HFFc6 (cell line): ENCODE measurements at regions not wholly inside any gene's neighbourhood (a gene's known extent, or its start where the extent isn't known, plus 50 kb on each side); places are given as distances from the start of the nearest gene placed in this dataset.

Source experiments
- DNase-seq: peaks from one replicate; pipeline ENCODE4 v3.0.0-alpha.2; 2018
- H3K27ac Mint-ChIP-seq: 2 replicates; pipeline ENCODE4 v1.8.0; 2020; ENCODE audit warnings: mild to moderate bottlenecking, mixed read lengths
- H3K27me3 Mint-ChIP-seq: 2 replicates; pipeline ENCODE4 v1.8.0; 2021; ENCODE audit warnings: mild to moderate bottlenecking, moderate library complexity, mixed read lengths; ENCODE audit not compliant: insufficient read depth
- H3K36me3 Mint-ChIP-seq: 2 replicates; pipeline ENCODE4 v1.8.0; 2021; ENCODE audit warnings: low read depth, mixed read lengths
- H3K4me1 Mint-ChIP-seq: 2 replicates; pipeline ENCODE4 v1.8.0; 2020; ENCODE audit warnings: low read depth, mixed read lengths
- H3K4me3 Mint-ChIP-seq: 2 replicates; pipeline ENCODE4 v1.8.0; 2020; ENCODE audit warnings: mild to moderate bottlenecking, moderate library complexity, mixed read lengths
- H3K9me3 Mint-ChIP-seq: 2 replicates; pipeline ENCODE4 v1.8.0; 2020; ENCODE audit warnings: mild to moderate bottlenecking, mixed read lengths
- TF ChIP-seq, protein P1 (sequence below): fragments of 200-600 bp; sonication (generic); IDR thresholded peaks from 2 replicates; pipeline ENCODE4 v1.5.0; 2021; ENCODE audit warnings: antibody characterized with exemption, mild to moderate bottlenecking

DNA sequence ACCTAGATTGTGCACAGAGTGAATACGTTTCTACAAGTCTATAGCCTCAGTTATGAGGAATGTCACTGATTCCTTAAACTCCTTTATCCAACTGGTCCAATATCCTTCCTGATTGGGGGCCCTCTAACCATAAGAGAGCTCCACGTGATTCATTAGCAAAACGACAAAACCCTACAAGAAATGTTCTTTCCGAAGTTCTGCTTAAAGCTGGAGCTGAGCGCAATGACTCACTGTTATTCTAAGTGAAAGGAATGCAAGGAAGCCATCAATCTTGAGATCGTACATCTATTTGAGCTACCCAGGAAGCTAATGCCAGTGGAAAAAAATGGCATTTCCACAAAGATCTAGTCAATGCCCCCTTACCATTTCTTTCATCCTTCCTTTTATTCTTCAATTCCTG is 354.9 kb upstream of the CDH20 start:
- no peaks in the 10 kb centered on the region for H3K27me3 Mint-ChIP-seq
- TF ChIP-seq, protein P1, sequence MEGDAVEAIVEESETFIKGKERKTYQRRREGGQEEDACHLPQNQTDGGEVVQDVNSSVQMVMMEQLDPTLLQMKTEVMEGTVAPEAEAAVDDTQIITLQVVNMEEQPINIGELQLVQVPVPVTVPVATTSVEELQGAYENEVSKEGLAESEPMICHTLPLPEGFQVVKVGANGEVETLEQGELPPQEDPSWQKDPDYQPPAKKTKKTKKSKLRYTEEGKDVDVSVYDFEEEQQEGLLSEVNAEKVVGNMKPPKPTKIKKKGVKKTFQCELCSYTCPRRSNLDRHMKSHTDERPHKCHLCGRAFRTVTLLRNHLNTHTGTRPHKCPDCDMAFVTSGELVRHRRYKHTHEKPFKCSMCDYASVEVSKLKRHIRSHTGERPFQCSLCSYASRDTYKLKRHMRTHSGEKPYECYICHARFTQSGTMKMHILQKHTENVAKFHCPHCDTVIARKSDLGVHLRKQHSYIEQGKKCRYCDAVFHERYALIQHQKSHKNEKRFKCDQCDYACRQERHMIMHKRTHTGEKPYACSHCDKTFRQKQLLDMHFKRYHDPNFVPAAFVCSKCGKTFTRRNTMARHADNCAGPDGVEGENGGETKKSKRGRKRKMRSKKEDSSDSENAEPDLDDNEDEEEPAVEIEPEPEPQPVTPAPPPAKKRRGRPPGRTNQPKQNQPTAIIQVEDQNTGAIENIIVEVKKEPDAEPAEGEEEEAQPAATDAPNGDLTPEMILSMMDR, result no peak
- peaks cover 39% of the 10 kb centered on the region for H3K9me3 Mint-ChIP-seq
- H3K36me3 Mint-ChIP-seq, result no peaks in the 10 kb centered on the region
- H3K27ac Mint-ChIP-seq, result no peak overlapping the region
- DNase-seq, result no peak
- no peaks in the 10 kb centered on the region for H3K4me1 Mint-ChIP-seq
- H3K4me3 Mint-ChIP-seq, result no peak overlapping the region

GRCh38 chr18:60980422-60981005 is 352.7 kb upstream of the CDH20 start:
- TF ChIP-seq, protein P1, result no peak
- Mint-ChIP-seq H3K4me1 (no peaks in the 10 kb centered on the region), H3K4me3 (no peak overlapping the region), H3K27me3 (no peaks in the 10 kb centered on the region), H3K36me3 (no peaks in the 10 kb centered on the region), H3K27ac (no peak overlapping the region), H3K9me3 (peaks cover 40% of the 10 kb centered on the region)
- no peak for DNase-seq

DNA sequence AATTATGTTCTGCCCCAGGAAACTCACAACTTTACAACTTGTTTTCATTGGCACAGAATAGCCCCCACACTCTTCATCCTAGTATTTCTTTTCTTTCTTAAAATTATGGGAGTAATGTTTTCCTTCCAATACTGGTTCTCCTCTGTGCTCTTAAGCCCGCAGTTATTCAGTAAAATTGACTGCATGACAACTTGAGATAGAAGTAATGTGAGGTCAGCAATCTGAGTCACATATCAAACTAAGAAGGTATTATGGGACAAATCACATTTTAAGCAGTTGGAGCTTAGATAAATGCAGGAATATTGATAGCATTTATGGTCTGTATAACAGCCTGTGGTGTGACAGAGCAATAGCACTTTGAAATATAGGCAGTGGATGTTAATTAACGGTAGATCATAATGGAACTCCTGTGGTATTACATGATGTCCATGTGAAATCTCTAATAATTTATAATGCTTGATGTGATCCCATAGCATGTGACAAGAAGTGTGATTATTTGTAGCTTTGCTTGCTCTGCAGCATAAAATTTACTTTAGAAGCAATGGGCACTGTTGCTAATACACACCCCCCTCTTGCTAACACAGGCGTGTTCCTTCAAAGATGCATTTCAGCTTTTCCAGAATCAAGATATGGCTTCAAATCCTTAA is 351.4 kb upstream of the CDH20 start:
- TF ChIP-seq, protein P1, result no peak
- DNase-seq, result no peak
- no peak overlapping the region for H3K27ac Mint-ChIP-seq
- no peaks in the 10 kb centered on the region for H3K4me1 Mint-ChIP-seq
- H3K4me3 Mint-ChIP-seq, result no peak overlapping the region
- no peaks in the 10 kb centered on the region for H3K36me3 Mint-ChIP-seq
- H3K27me3 Mint-ChIP-seq, result no peaks in the 10 kb centered on the region
- H3K9me3 Mint-ChIP-seq, result peaks cover 44% of the 10 kb centered on the region

GRCh38 chr18:60982329-60982695 is 350.9 kb upstream of the CDH20 start:
- Mint-ChIP-seq H3K4me3 (no peak overlapping the region), H3K27ac (no peak overlapping the region), H3K36me3 (no peaks in the 10 kb centered on the region), H3K9me3 (peaks cover 42% of the 10 kb centered on the region), H3K4me1 (no peaks in the 10 kb centered on the region), H3K27me3 (no peaks in the 10 kb centered on the region)
- TF ChIP-seq, protein P1, result no peak
- no peak for DNase-seq

DNA sequence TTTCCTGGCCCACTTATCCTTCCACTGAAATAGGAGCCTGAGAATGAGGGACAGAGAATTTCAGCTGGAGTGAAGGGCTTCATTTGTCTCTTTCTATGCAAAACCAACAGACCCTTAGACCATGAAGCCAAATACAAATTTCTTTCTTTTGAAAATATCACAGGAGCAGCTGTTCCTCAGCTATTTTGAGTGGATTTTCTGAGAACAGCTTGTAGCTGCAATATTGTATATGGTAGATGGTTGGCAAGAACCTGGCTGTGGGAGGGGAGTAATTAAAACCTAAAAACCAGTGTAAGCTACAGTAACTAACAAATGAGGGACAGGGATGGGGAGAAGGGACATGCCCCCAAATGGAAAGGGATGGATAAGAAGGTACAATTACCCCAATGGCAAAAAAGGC is 350.3 kb upstream of the CDH20 start:
- no peak for DNase-seq
- Mint-ChIP-seq H3K9me3 (peaks cover 36% of the 10 kb centered on the region), H3K4me3 (no peak overlapping the region), H3K4me1 (no peaks in the 10 kb centered on the region), H3K27ac (no peak overlapping the region), H3K36me3 (no peaks in the 10 kb centered on the region), H3K27me3 (no peaks in the 10 kb centered on the region)
- TF ChIP-seq, protein P1, result no peak
